Upper lobe of left lung (tissue), 6 donors: ENCODE measurements at regions not wholly inside any gene's neighbourhood (a gene's known extent, or its start where the extent isn't known, plus 50 kb on each side); places are given as distances from the start of the nearest gene placed in this dataset.

Source experiments
- ATAC-seq, 2 donors: fragments of 200-7000 bp; cut with Tn5 transposase; one replicate each; pipeline ENCODE4 v1.9.1; 2022; ENCODE audit warnings: mild to moderate bottlenecking in 2 of 2, moderate library complexity in 2 of 2; ENCODE audit not compliant: low FRiP score in 2 of 2
- DNase-seq, 2 donors: peaks; one replicate each; pipeline ENCODE4 v3.0.0-alpha.2; 2019 to 2020
- H3K27ac ChIP-seq, 4 donors: fragments of 200-600 bp; sonication (generic); one replicate each; pipeline ENCODE4 v1.5.1; 2016 to 2019
- H3K27me3 ChIP-seq, 4 donors: fragments of 200-600 bp; sonication (generic); one replicate each; pipeline ENCODE4 v1.5.1; 2017 to 2019
- H3K36me3 ChIP-seq, 4 donors: fragments of 200-600 bp; sonication (generic); one replicate each; pipeline ENCODE4 v1.5.1; 2016 to 2019
- H3K4me1 ChIP-seq, 4 donors: fragments of 200-600 bp; sonication (generic); one replicate each; pipeline ENCODE4 v1.5.1; 2018 to 2019
- H3K4me3 ChIP-seq, 4 donors: fragments of 200-600 bp; sonication (generic); one replicate each; pipeline ENCODE4 v1.5.1; 2017 to 2019; ENCODE audit warnings: mild to moderate bottlenecking in 2 of 4, moderate library complexity in 1 of 4
- H3K9me3 ChIP-seq, 4 donors: fragments of 200-600 bp; sonication (generic); one replicate each; pipeline ENCODE4 v1.5.1; 2018 to 2019
- CTCF ChIP-seq, 6 experiments: fragments of 450-650 bp in 4 of 6; fragments of 200-600 bp in 2 of 6; sonication (generic) in 2 of 6; IDR thresholded peaks; one replicate each; pipeline ENCODE4 v1.5.1; 2016 to 2019; ENCODE audit warnings: antibody characterized with exemption in 6 of 6
- EP300 ChIP-seq, 4 donors: sonication (generic); formaldehyde crosslinking; IDR thresholded peaks; one replicate each; pipeline ENCODE4 v1.5.1; 2017; ENCODE audit warnings: antibody characterized with exemption in 4 of 4, control low read depth in 2 of 4
- POLR2A ChIP-seq, 4 donors: fragments of 450-650 bp; IDR thresholded peaks; one replicate each; pipeline ENCODE4 v1.5.1; 2016 to 2017; ENCODE audit warnings: antibody characterized with exemption in 4 of 4, mild to moderate bottlenecking in 2 of 4
- POLR2AphosphoS5 ChIP-seq, 2 donors: sonication (generic); formaldehyde crosslinking; IDR thresholded peaks; one replicate each; pipeline ENCODE4 v1.5.1; 2017; ENCODE audit warnings: antibody characterized with exemption in 2 of 2
- WGBS, 2 donors: methylation state at CpG; one replicate each; pipeline ENCODE4 v1.1.5; 2017 to 2018; 5-methylcytosine and 5-hydroxymethylcytosine counted together
- donor health status: DM: no; HTN: no; CAD: no; lungs with moderate emphysema.
- donor health status: DM: no; HTN: yes; CAD: no; lungs with severe emphysema.

- Histone ChIP-seq H3K27ac (no peak overlapping the region), H3K9me3 (no peaks in the 10 kb centered on the region), H3K4me3 (no peak overlapping the region), H3K36me3 (no peaks in the 10 kb centered on the region), H3K27me3 (no peaks in the 10 kb centered on the region), H3K4me1 (peaks cover 0 to 4% (median 0%) of the 10 kb centered on the region in 4 donors)
- DNase-seq (no peak), ATAC-seq (no peak)
- TF ChIP-seq CTCF (IDR thresholded peaks at IDR 0.05) = no peak
- no peak for TF ChIP-seq EP300 (IDR thresholded peaks at IDR 0.05)
- TF ChIP-seq POLR2AphosphoS5 (IDR thresholded peaks at IDR 0.05) = no peak
- no peak for TF ChIP-seq POLR2A (IDR thresholded peaks at IDR 0.05)
- 90% methylated on average over 13 of the region's 13 CpGs for WGBS, 2 donors
Measured at GRCh38 chr6:167647737-167648470, 178.8 kb upstream of the AFDN start.

GRCh38 chr6:167648501-167649278, 178.0 kb upstream of the AFDN start:
- H3K27me3 ChIP-seq = no peaks in the 10 kb centered on the region
- 90 to 92% methylated on average over 9 to 13 of the region's 13 CpGs for WGBS, 2 donors
- H3K9me3 ChIP-seq = no peaks in the 10 kb centered on the region
- H3K36me3 ChIP-seq = no peaks in the 10 kb centered on the region
- H3K27ac ChIP-seq = no peak overlapping the region
- H3K4me3 ChIP-seq = no peak overlapping the region
- no peak for DNase-seq
- H3K4me1 ChIP-seq = peaks cover 0 to 4% (median 0%) of the 10 kb centered on the region in 4 donors
- no peak for TF ChIP-seq POLR2AphosphoS5 (IDR thresholded peaks at IDR 0.05)
- no peak for TF ChIP-seq EP300 (IDR thresholded peaks at IDR 0.05)
- TF ChIP-seq POLR2A (IDR thresholded peaks at IDR 0.05) = no peak
- TF ChIP-seq CTCF (IDR thresholded peaks at IDR 0.05) = no peak
- ATAC-seq = no peak

GRCh38 chr6:167649476-167649875, 177.2 kb upstream of the AFDN start:
- H3K27ac ChIP-seq = no peak overlapping the region
- H3K4me3 ChIP-seq = no peak overlapping the region
- no peak for DNase-seq
- no peaks in the 10 kb centered on the region for H3K9me3 ChIP-seq
- WGBS, 2 donors = 96% methylated on average over 8 of the region's 8 CpGs
- peaks cover 0 to 4% (median 0%) of the 10 kb centered on the region in 4 donors for H3K4me1 ChIP-seq
- H3K36me3 ChIP-seq = no peaks in the 10 kb centered on the region
- TF ChIP-seq EP300 (IDR thresholded peaks at IDR 0.05) = no peak
- no peak for TF ChIP-seq POLR2AphosphoS5 (IDR thresholded peaks at IDR 0.05)
- no peak for TF ChIP-seq POLR2A (IDR thresholded peaks at IDR 0.05)
- no peak for TF ChIP-seq CTCF (IDR thresholded peaks at IDR 0.05)
- no peak for ATAC-seq
- H3K27me3 ChIP-seq = no peaks in the 10 kb centered on the region

DNA sequence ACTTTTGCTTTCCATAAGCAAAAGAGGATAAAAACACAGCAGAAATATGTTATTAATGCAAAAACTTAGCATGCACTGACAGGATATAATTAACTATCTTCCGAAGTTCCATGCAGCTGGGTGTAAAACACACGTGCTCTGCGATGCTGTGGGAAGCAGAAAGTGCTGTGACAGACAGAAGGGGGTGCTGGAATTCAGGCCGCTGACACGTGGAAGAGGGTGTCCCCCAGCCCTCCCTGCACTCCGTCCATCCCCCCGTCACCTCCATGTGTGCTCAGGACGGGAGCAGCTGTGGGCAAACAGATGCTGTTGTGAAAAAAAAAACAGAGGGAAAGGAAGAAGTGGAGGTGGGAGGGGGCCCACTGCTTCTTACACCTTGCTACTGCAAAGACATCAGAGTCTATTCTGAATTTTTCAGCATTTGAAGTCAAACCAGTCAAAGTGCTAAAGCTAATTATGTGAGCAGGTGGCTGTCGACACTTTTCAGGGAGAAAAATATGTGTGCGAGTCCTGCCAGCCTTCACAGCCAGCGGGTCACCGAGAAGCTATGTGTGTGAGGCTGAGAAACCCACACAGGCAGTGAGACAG, 175.9 kb upstream of the AFDN start:
- H3K4me3 ChIP-seq = no peak overlapping the region
- 62 to 64% methylated on average over 12 of the region's 12 CpGs for WGBS, 2 donors
- H3K4me1 ChIP-seq = peaks cover 0 to 4% (median 0%) of the 10 kb centered on the region in 4 donors
- ATAC-seq = no peak
- TF ChIP-seq POLR2AphosphoS5 (IDR thresholded peaks at IDR 0.05) (no peak), EP300 (IDR thresholded peaks at IDR 0.05) (no peak), CTCF (IDR thresholded peaks at IDR 0.05) (no peak), POLR2A (IDR thresholded peaks at IDR 0.05) (no peak)
- H3K36me3 ChIP-seq = no peaks in the 10 kb centered on the region
- no peak for DNase-seq
- no peaks in the 10 kb centered on the region for H3K27me3 ChIP-seq
- H3K9me3 ChIP-seq = no peaks in the 10 kb centered on the region
- H3K27ac ChIP-seq = no peak overlapping the region
